ENCODE measurements at regions not wholly inside any gene's neighbourhood (a gene's known extent, or its start where the extent isn't known, plus 50 kb on each side); places are given as distances from the start of the nearest gene placed in this dataset.

GRCh38 chr2:102967451-102967850, 205.6 kb downstream of the TMEM182 start:
- no peak overlapping the region for H3K4me3 Mint-ChIP-seq
- no peaks in the 10 kb centered on the region for H3K4me1 Mint-ChIP-seq (ENCODE audit: unreplicated experiment)
- H3K27ac Mint-ChIP-seq, result no peak overlapping the region
- TF ChIP-seq CTCF (conservative IDR thresholded peaks at IDR 0.05), result no peak
- peaks cover 29% of the 10 kb centered on the region for H3K27me3 Mint-ChIP-seq
- no peaks in the 10 kb centered on the region for H3K9me3 Mint-ChIP-seq
- no peaks in the 10 kb centered on the region for H3K36me3 Mint-ChIP-seq
- DNase-seq (ENCODE audit: extremely low spot score, unreplicated experiment), result no peak

GRCh38 chr2:102968375-102968774, 206.5 kb downstream of the TMEM182 start:
- H3K9me3 Mint-ChIP-seq, result no peaks in the 10 kb centered on the region

GRCh38 chr2:102971701-102972100, 209.9 kb downstream of the TMEM182 start:
- no peak for TF ChIP-seq CTCF (conservative IDR thresholded peaks at IDR 0.05)
- Mint-ChIP-seq H3K27ac (no peak overlapping the region), H3K4me1 (ENCODE audit: unreplicated experiment) (peaks cover 9% of the 10 kb centered on the region), H3K9me3 (no peaks in the 10 kb centered on the region), H3K36me3 (no peaks in the 10 kb centered on the region), H3K4me3 (no peak overlapping the region), H3K27me3 (peaks cover 49% of the 10 kb centered on the region)
- DNase-seq (ENCODE audit: extremely low spot score, unreplicated experiment), result no peak

More at GRCh38 chr2:102968375-102968774, 206.5 kb downstream of the TMEM182 start:
- Mint-ChIP-seq H3K27me3 (peaks cover 28% of the 10 kb centered on the region), H3K36me3 (no peaks in the 10 kb centered on the region), H3K4me1 (ENCODE audit: unreplicated experiment) (no peaks in the 10 kb centered on the region), H3K27ac (no peak overlapping the region), H3K4me3 (no peak overlapping the region)
- no peak for TF ChIP-seq CTCF (conservative IDR thresholded peaks at IDR 0.05)
- no peak for DNase-seq (ENCODE audit: extremely low spot score, unreplicated experiment)

GRCh38 chr2:102975996-102976975, 214.5 kb downstream of the TMEM182 start:
- TF ChIP-seq CTCF (conservative IDR thresholded peaks at IDR 0.05), result peak; percentile 77
- H3K9me3 Mint-ChIP-seq, result no peaks in the 10 kb centered on the region
- H3K4me1 Mint-ChIP-seq (ENCODE audit: unreplicated experiment), result peaks cover 14% of the 10 kb centered on the region
- no peak overlapping the region for H3K4me3 Mint-ChIP-seq
- peak; percentile 68 for DNase-seq (ENCODE audit: extremely low spot score, unreplicated experiment)
- peaks cover 57% of the 10 kb centered on the region for H3K27me3 Mint-ChIP-seq
- H3K36me3 Mint-ChIP-seq, result no peaks in the 10 kb centered on the region
- H3K27ac Mint-ChIP-seq, result peak overlapping the region; percentile 39

GRCh38 chr2:102977426-102978090, 215.7 kb downstream of the TMEM182 start:
- DNase-seq (ENCODE audit: extremely low spot score, unreplicated experiment), result no peak
- Mint-ChIP-seq H3K4me3 (no peak overlapping the region), H3K9me3 (no peaks in the 10 kb centered on the region), H3K4me1 (ENCODE audit: unreplicated experiment) (peaks cover 14% of the 10 kb centered on the region), H3K27ac (no peak overlapping the region), H3K27me3 (peaks cover 49% of the 10 kb centered on the region), H3K36me3 (no peaks in the 10 kb centered on the region)
- no peak for TF ChIP-seq CTCF (conservative IDR thresholded peaks at IDR 0.05)

Measured in type B pancreatic cell (in vitro differentiated cells).